Naive thymus-derived CD4-positive, alpha-beta T cell (primary cell): ENCODE measurements at regions not wholly inside any gene's neighbourhood (a gene's known extent, or its start where the extent isn't known, plus 50 kb on each side); places are given as distances from the start of the nearest gene placed in this dataset.

ENCODE experiments used
- ATAC-seq: fragments of 150-1000 bp; cut with Tn5 transposase; 2 replicates; pipeline ENCODE4 v1.10.0; 2021; ENCODE audit warnings: mild to moderate bottlenecking, moderate library complexity
- CTCF ChIA-PET: fragments of 350-600 bp; sonication (Branson Sonifier 250); formaldehyde crosslinking; loops from one replicate; lab custom pipeline; 2021; ENCODE audit warnings: antibody characterized with exemption; lab: Charles Lee
- POLR2A ChIA-PET: fragments of 350-600 bp; sonication (Branson Sonifier 250); formaldehyde crosslinking; loops from one replicate; lab custom pipeline; 2021; ENCODE audit warnings: antibody characterized with exemption, inconsistent platforms; lab: Charles Lee
- DNase-seq, 9 donors: peaks; one replicate each; pipeline versions ENCODE4 v3.0.0 to v3.0.0-alpha.2; 2020 to 2022; ENCODE audit warnings: mixed read lengths in 1 of 9
- H3K27ac ChIP-seq: one replicate; pipeline ENCODE4 v1.7.0; 2013; ENCODE audit warnings: mild to moderate bottlenecking, low read depth, low read length, moderate library complexity
- H3K27me3 ChIP-seq, 2 donors: one replicate each; pipeline ENCODE4 v1.7.0; 2013; ENCODE audit warnings: low read length in 2 of 2, mild to moderate bottlenecking in 2 of 2, moderate library complexity in 2 of 2; ENCODE audit not compliant: control insufficient read depth in 2 of 2, insufficient read depth in 2 of 2
- H3K36me3 ChIP-seq, 3 experiments: 1 replicate in 2 of 3; 2 replicates in 1 of 3; pipeline ENCODE4 v1.7.0; 2013; ENCODE audit warnings: low read length in 3 of 3, mild to moderate bottlenecking in 3 of 3, moderate library complexity in 1 of 3; ENCODE audit not compliant: insufficient read depth in 3 of 3, control insufficient read depth in 2 of 3
- H3K4me1 ChIP-seq, 2 donors: one replicate each; pipeline ENCODE4 v1.7.0; 2013; ENCODE audit warnings: low read length in 2 of 2, mild to moderate bottlenecking in 2 of 2, moderate library complexity in 1 of 2; ENCODE audit not compliant: control insufficient read depth in 2 of 2, insufficient read depth in 2 of 2
- H3K4me3 ChIP-seq: 2 replicates; pipeline ENCODE4 v1.7.0; 2013; ENCODE audit warnings: mild to moderate bottlenecking, low read length
- H3K9me3 ChIP-seq, 3 experiments: 1 replicate in 2 of 3; 2 replicates in 1 of 3; pipeline ENCODE4 v1.7.0; 2013; ENCODE audit warnings: low read length in 3 of 3; ENCODE audit not compliant: control insufficient read depth in 2 of 3
- H3K27ac Mint-ChIP-seq, 9 donors: one replicate each; pipeline ENCODE4 v1.8.0; 2020 to 2022; ENCODE audit warnings: mixed read lengths in 9 of 9, mild to moderate bottlenecking in 8 of 9, moderate library complexity in 5 of 9, inconsistent platforms in 2 of 9
- H3K27me3 Mint-ChIP-seq, 5 donors: one replicate each; pipeline ENCODE4 v1.8.0; 2021 to 2022; ENCODE audit warnings: mixed read lengths in 5 of 5, mild to moderate bottlenecking in 1 of 5
- H3K36me3 Mint-ChIP-seq, 5 donors: one replicate each; pipeline ENCODE4 v1.8.0; 2020 to 2022; ENCODE audit warnings: mixed read lengths in 5 of 5, mild to moderate bottlenecking in 3 of 5, inconsistent platforms in 1 of 5
- H3K4me1 Mint-ChIP-seq, 7 donors: one replicate each; pipeline ENCODE4 v1.8.0; 2020 to 2022; ENCODE audit warnings: mixed read lengths in 7 of 7, mild to moderate bottlenecking in 3 of 7, inconsistent platforms in 1 of 7
- H3K4me3 Mint-ChIP-seq, 10 donors: one replicate each; pipeline ENCODE4 v1.8.0; 2020 to 2022; ENCODE audit warnings: mild to moderate bottlenecking in 10 of 10, mixed read lengths in 10 of 10, moderate library complexity in 6 of 10, inconsistent platforms in 2 of 10
- H3K9me3 Mint-ChIP-seq, 11 donors: one replicate each; pipeline ENCODE4 v1.8.0; 2020 to 2022; ENCODE audit warnings: mixed read lengths in 11 of 11, mild to moderate bottlenecking in 4 of 11, inconsistent platforms in 1 of 11, moderate library complexity in 1 of 11
- intact Hi-C, 2 donors: fragments of 100-400 bp; cut with micrococcal nuclease; formaldehyde crosslinking; loops; one replicate each; pipeline ENCODE4 v1.15.1; 2023

GRCh38 chr15:69658411-69658945 lies 205.9 kb downstream of the RPLP1 start:
- no peaks in the 10 kb centered on the region for H3K27me3 ChIP-seq
- no peak overlapping the region for H3K4me3 ChIP-seq
- POLR2A ChIA-PET: no interaction called here
- H3K36me3 ChIP-seq: no peaks in the 10 kb centered on the region
- H3K27ac Mint-ChIP-seq: no peak overlapping the region
- DNase-seq: no peak
- H3K27ac ChIP-seq: no peak overlapping the region
- H3K27me3 Mint-ChIP-seq: peaks cover 0 to 7% (median 2%) of the 10 kb centered on the region in 5 donors
- no peak for ATAC-seq
- peaks cover 0 to 2% (median 0%) of the 10 kb centered on the region in 11 donors for H3K9me3 Mint-ChIP-seq
- CTCF ChIA-PET: interaction anchor here (0.5 to 0.7 kb wide), 2 partner anchors 18 to 26 kb away, joined by 3 read pairs; no protein-coding TSS in a partner anchor
- H3K36me3 Mint-ChIP-seq: no peaks in the 10 kb centered on the region
- no peak overlapping the region for H3K4me3 Mint-ChIP-seq
- H3K4me1 ChIP-seq: no peaks in the 10 kb centered on the region
- intact Hi-C loops: no loop called here
- peaks cover 0 to 5% (median 0%) of the 10 kb centered on the region in 7 donors for H3K4me1 Mint-ChIP-seq
- no peaks in the 10 kb centered on the region for H3K9me3 ChIP-seq

- H3K9me3 Mint-ChIP-seq: peaks cover 0 to 2% (median 0%) of the 10 kb centered on the region in 11 donors
- POLR2A ChIA-PET: no interaction called here
These were observed 206.9 kb downstream of the RPLP1 start for GRCh38 chr15:69659454-69660050.

GRCh38 chr15:69660114-69660513 lies 207.5 kb downstream of the RPLP1 start:
- Mint-ChIP-seq H3K27me3 (peaks cover 0 to 7% (median 0%) of the 10 kb centered on the region in 5 donors), H3K4me3 (no peak overlapping the region), H3K36me3 (no peaks in the 10 kb centered on the region), H3K27ac (no peak overlapping the region), H3K4me1 (peaks cover 0 to 2% (median 0%) of the 10 kb centered on the region in 7 donors), H3K9me3 (peaks cover 0 to 2% (median 0%) of the 10 kb centered on the region in 11 donors)
- H3K27ac ChIP-seq: no peak overlapping the region
- no peak overlapping the region for H3K4me3 ChIP-seq
- ChIA-PET CTCF (no interaction called here), POLR2A (no interaction called here)
- H3K27me3 ChIP-seq: no peaks in the 10 kb centered on the region
- no peaks in the 10 kb centered on the region for H3K4me1 ChIP-seq
- no peak for ATAC-seq
- intact Hi-C loops: no loop called here
- H3K9me3 ChIP-seq: no peaks in the 10 kb centered on the region
- H3K36me3 ChIP-seq: no peaks in the 10 kb centered on the region
- DNase-seq: no peak

More at GRCh38 chr15:69659454-69660050, 206.9 kb downstream of the RPLP1 start:
- Mint-ChIP-seq H3K4me3 (no peak overlapping the region), H3K36me3 (no peaks in the 10 kb centered on the region), H3K4me1 (peaks cover 0 to 2% (median 0%) of the 10 kb centered on the region in 7 donors), H3K27me3 (peaks cover 0 to 7% (median 0%) of the 10 kb centered on the region in 5 donors), H3K27ac (no peak overlapping the region)
- DNase-seq: no peak
- no peaks in the 10 kb centered on the region for H3K9me3 ChIP-seq
- intact Hi-C loops: no loop called here
- H3K27me3 ChIP-seq: no peaks in the 10 kb centered on the region
- H3K36me3 ChIP-seq: no peaks in the 10 kb centered on the region
- H3K4me3 ChIP-seq: no peak overlapping the region
- no peak for ATAC-seq
- H3K4me1 ChIP-seq: no peaks in the 10 kb centered on the region
- H3K27ac ChIP-seq: no peak overlapping the region
- CTCF ChIA-PET: interaction anchor here (0.7 kb wide), 1 partner anchor 20 kb away, joined by 3 read pairs; no protein-coding TSS in a partner anchor

GRCh38 chr15:69660658-69661405 lies 208.2 kb downstream of the RPLP1 start:
- Mint-ChIP-seq H3K27ac (no peak overlapping the region), H3K27me3 (peaks cover 0 to 7% (median 0%) of the 10 kb centered on the region in 5 donors), H3K4me3 (no peak overlapping the region), H3K9me3 (no peaks in the 10 kb centered on the region), H3K36me3 (no peaks in the 10 kb centered on the region), H3K4me1 (peaks cover 0 to 10% (median 0%) of the 10 kb centered on the region in 7 donors)
- H3K27me3 ChIP-seq: no peaks in the 10 kb centered on the region
- CTCF ChIA-PET: no interaction called here
- peak; percentile 50 for ATAC-seq
- H3K36me3 ChIP-seq: no peaks in the 10 kb centered on the region
- H3K4me1 ChIP-seq: peaks cover 3 to 4% of the 10 kb centered on the region in 2 donors
- intact Hi-C loops: no loop called here
- H3K27ac ChIP-seq: no peak overlapping the region
- DNase-seq: no peak
- POLR2A ChIA-PET: no interaction called here
- H3K9me3 ChIP-seq: no peaks in the 10 kb centered on the region
- H3K4me3 ChIP-seq: no peak overlapping the region

GRCh38 chr15:69661446-69661845 lies 208.8 kb downstream of the RPLP1 start:
- Histone ChIP-seq H3K36me3 (no peaks in the 10 kb centered on the region), H3K9me3 (no peaks in the 10 kb centered on the region), H3K4me1 (peaks cover 4 to 10% of the 10 kb centered on the region in 2 donors), H3K4me3 (no peak overlapping the region), H3K27me3 (no peaks in the 10 kb centered on the region), H3K27ac (no peak overlapping the region)
- Mint-ChIP-seq H3K9me3 (no peaks in the 10 kb centered on the region), H3K4me3 (no peak overlapping the region), H3K27me3 (peaks cover 0 to 7% (median 0%) of the 10 kb centered on the region in 5 donors), H3K36me3 (no peaks in the 10 kb centered on the region), H3K4me1 (peaks cover 0 to 15% (median 3%) of the 10 kb centered on the region in 7 donors), H3K27ac (no peak overlapping the region)
- DNase-seq (no peak), ATAC-seq (no peak)
- ChIA-PET CTCF (no interaction called here), POLR2A (no interaction called here)
- intact Hi-C loops: no loop called here

- ChIA-PET CTCF (no interaction called here), POLR2A (no interaction called here)
- Mint-ChIP-seq H3K27me3 (peaks cover 0 to 4% (median 0%) of the 10 kb centered on the region in 5 donors), H3K9me3 (no peaks in the 10 kb centered on the region), H3K4me3 (no peak overlapping the region), H3K4me1 (peaks cover 0 to 20% (median 7%) of the 10 kb centered on the region in 7 donors), H3K36me3 (no peaks in the 10 kb centered on the region), H3K27ac (no peak overlapping the region)
- Histone ChIP-seq H3K27ac (no peak overlapping the region), H3K4me1 (peaks cover 4 to 16% of the 10 kb centered on the region in 2 donors), H3K27me3 (no peaks in the 10 kb centered on the region), H3K9me3 (no peaks in the 10 kb centered on the region), H3K4me3 (no peak overlapping the region), H3K36me3 (no peaks in the 10 kb centered on the region)
- intact Hi-C loops: no loop called here
- ATAC-seq: no peak
- DNase-seq: no peak
These were observed 209.4 kb downstream of the RPLP1 start for GRCh38 chr15:69661871-69662644.
